ENCODE measurements at regions not wholly inside any gene's neighbourhood (a gene's known extent, or its start where the extent isn't known, plus 50 kb on each side); places are given as distances from the start of the nearest gene placed in this dataset.

DNA sequence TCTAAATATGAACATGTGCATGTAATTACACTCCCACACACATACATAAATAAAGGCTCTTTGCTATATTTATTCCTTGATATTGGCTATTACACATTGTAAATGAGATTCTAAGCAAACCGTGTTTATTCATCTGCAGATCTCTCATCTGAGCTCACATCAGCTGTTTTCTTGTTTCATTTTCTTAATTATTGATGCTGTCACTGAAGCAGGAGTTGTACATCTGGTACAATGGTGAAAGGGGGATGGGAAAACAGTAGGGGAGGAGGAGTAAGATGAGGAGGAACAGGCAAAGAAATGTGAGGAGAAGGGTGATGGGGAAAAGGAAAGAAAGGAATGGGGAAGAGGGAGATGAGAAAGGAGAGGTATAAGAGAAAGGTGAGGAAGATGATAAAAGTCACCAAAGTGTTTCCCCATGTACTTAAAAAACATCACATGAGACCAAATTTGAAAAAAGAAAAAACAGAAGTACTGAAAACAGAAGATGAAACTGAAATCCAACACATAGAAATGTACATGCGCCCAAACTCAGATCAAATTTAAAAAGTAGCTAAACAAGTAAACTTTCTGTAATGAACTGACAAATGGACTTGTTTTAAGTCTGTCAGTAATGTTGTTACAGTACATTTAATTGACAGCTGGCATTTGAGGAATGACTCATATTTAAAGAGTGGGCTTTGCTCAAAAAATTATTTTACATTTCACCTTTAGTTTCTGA, 472.2 kb downstream of the ARL4A start:
- DNase-seq = no peak

DNA sequence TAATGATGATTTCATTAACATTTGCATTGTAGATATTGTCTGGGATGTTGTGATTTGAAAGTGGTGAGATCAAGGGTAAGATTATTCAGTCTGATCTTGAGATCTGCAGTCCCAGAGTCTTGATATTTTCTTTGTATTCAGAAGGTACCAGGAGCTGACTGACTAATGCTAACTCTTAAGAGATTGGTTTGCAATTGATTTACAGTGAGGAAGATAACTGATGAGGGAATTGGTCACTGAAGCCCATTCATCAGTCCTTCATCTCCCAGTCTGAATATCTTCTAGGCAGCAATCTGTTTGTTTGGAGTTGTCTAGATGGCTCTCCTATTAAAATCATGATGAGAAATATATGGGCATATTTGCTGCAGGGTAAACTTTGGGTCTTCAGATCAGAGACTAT, 473.7 kb downstream of the ARL4A start:
- DNase-seq = no peak

DNA sequence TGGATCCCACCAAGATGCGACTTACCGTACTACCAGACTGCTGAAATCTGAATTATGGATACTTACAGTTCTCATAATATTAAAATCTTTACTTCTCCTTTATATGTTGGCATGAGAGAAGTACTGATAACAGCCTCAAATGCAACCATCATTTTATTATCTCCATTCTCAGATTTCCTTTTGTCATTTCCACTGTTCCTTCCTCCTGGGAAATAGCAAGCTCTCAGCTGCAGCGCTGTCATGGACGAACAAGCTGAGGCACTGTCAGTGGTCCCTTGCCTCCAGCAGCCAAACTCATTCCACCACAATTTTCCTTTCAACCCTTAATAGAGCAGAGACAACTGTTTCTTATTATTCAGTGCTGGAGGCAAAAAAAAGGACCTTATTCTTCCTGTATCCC, 478.4 kb downstream of the ARL4A start:
- DNase-seq = no peak

DNA sequence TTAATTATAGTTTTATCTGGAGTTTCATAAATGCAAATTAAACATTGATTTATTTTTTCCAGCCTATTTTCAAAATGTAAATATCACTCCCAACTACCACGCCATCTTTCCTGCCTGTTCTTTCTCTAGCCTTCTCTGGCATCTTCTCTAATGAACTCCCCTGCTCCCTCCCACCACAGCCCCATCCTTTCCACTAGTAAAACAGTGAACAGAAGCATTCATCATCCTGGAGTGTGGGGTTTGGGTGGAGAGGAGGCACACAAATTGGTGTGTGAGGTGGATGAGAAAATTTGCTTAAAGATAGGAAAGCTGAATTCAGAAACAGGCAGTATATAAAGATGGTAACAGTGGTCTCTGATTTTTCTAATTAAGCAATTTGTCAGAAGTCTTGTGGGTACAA, 479.4 kb downstream of the ARL4A start:
- DNase-seq = no peak

GRCh38 chr7:13169356-13169755, 481.9 kb downstream of the ARL4A start:
- DNase-seq = no peak

- DNase-seq = no peak
Observed at GRCh38 chr7:13174991-13175390, 487.6 kb downstream of the ARL4A start.

- DNase-seq = no peak
Observed at GRCh38 chr7:13179011-13179582, 491.7 kb downstream of the ARL4A start.

DNA sequence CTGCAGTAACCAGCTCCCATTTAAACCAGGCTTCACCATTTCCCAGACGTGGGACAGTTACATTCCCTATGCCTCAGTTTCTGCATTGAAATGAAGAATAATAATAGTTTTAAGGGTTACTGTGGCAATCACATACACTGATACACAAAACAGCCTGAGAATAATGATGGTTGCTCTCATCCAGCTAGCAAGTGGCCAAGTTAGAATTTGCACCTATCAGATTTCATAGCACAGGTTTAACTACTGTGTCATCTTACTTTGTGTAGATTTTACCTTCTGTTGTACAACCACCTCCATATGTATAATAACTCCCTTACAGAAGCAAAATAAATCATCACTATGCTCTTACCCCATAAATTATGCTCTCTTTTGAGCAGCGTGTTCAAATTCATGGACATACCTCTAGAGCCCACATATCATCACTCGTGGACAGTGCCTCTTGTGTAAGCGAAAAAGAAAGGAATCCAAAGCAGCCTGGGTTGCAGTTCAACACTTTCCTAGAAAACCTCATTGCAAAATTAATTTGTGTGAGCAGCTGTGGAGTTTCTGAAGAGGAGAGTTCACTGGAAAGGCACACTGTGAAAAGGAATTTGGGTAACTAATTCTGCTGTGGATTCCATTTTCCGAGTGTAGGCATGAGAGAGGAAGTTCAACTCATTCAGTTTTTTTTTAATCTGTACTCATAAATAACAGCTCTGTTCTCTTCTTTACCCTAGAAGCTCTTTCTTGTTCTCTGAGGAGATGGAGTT, 492.5 kb downstream of the ARL4A start:
- DNase-seq = no peak

- DNase-seq = no peak
Observed at GRCh38 chr7:13181216-13181615, 493.8 kb downstream of the ARL4A start.

GRCh38 chr7:13185139-13185538, 497.7 kb downstream of the ARL4A start:
- no peak for DNase-seq

GRCh38 chr7:13188236-13188805, 500.9 kb downstream of the ARL4A start:
- no peak for DNase-seq

DNA sequence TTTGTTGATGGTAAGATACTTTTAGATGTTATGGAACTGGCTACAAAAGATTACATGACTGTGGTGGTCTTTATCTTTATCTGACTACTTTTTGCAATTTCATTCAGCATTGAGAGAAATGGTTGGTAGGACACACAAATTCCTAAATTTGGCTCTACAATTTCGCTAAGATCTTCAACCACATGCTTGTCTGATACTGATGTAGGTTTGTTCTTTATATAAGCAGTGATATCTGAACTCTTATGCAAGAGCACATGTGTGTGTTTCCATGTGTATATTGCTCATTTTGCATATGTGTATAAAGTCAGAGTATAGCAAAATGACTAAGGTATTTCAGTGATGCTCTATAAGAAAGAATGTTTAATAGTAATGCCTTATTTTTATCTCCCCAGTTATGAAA, 501.5 kb downstream of the ARL4A start:
- no peak for DNase-seq

- DNase-seq = no peak
Observed at GRCh38 chr7:13189668-13190067, 502.2 kb downstream of the ARL4A start.

- DNase-seq = no peak
Observed at GRCh38 chr7:13197501-13197900, 510.1 kb downstream of the ARL4A start.

GRCh38 chr7:13198036-13198435, 510.6 kb downstream of the ARL4A start:
- no peak for DNase-seq

DNA sequence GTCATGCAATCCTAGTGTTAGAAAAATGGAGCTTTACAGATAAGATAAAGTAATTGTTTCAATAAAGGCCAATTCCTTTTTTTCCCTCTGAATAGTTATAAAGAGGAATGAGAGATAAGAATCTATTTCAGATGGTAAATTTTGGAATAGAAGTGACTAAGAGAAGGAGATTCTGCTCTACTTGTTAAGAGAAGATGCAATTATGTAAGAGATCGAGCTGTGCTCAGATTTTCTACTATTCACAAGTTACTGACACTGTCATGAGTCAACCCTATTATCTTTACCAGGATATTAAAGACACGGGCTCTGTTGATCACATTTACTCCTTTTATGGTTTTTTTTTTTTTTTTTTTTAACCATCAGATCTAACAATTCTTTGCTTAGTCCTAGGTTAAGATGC, 511.3 kb downstream of the ARL4A start:
- no peak for DNase-seq

- no peak for DNase-seq
Observed at GRCh38 chr7:13201628-13202027, 514.2 kb downstream of the ARL4A start.

DNA sequence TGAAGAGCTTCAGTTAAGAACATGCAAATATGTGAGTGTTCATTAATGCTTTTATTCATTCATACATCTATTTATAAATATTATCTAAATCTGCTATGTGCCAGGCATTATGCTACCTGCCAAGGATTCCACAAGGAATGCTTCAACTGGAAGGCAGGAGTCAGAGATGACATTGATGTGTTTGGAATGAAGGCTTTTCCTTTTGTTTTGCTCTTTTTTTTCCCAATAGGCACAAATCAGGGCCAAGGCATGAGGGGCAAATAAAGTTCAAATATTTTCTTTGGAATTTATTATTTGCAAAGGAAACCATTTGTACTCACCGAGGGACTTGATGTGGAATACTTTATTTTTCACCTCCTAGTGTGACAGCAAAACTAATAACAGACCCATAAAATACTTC, 530.3 kb downstream of the ARL4A start:
- no peak for DNase-seq

DNA sequence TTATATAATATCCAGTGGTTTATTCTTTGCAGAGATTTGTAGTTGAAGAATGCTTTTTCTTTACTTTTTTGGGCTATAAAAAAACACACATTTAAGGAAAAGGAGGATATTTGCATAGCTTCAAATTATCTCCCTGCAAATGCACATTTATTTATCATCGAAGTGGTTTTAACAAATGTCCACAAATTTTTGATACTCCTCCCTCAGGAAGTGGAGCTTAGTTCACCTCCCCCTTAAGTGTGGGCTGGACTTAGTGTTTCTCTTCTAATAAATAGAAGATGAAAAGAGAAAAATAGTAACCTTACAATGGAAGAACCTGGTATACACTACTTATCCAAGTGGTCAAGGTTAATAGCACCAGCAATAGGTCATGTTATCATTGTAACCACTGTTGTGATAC, 537.6 kb downstream of the ARL4A start:
- DNase-seq = no peak

DNA sequence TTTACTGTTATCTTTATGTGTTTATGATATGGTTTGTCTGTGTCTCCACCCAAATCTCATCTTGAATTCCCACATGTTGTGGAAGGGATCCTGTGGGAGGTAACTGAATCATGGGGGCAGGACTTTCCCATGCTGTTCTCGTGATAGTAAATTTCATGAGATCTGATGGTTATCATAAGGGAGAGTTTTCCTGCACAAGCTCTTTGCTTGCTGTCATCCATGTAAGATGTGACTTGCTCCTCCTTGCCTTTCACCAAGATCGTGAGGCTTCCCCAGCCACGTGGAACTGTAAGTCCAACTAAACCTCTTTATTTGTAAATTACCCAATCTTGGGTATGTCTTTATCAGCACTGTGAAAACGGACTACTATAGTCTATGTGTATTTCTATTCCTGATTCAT, 539.0 kb downstream of the ARL4A start:
- DNase-seq = no peak

GRCh38 chr7:13231216-13231615, 543.8 kb downstream of the ARL4A start:
- no peak for DNase-seq

GRCh38 chr7:13235436-13235835, 548.0 kb downstream of the ARL4A start:
- DNase-seq = no peak

- no peak for DNase-seq
Observed at GRCh38 chr7:13236026-13236425, 548.6 kb downstream of the ARL4A start.

DNA sequence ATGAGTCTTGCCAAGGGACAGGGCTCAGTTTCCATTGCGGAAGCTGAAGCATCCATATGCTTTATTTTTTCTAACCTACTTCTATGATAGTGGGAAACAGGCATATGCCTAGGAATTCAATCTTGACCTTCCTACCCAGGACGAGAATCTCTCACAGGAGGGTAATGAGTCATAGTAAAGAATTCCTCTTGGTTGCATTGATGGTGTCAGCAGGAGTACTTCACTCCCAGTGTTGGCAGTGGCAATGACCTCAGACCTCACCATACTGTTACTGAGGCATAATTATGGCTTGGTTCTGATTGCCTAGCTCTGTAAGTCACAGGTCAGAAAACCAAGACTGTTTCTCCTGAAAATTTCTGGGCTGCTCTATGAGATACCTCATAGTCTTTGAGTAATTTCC, 552.9 kb downstream of the ARL4A start:
- DNase-seq = no peak

Measured in stimulated activated CD4-positive, alpha-beta T cell treated with anti-CD3 and anti-CD28 coated beads, Interleukin-1b, Interleukin-23, amount 100 ng/mL, for 48 hours (primary cell).